HCT116 (cell line): ENCODE measurements at regions not wholly inside any gene's neighbourhood (a gene's known extent, or its start where the extent isn't known, plus 50 kb on each side); places are given as distances from the start of the nearest gene placed in this dataset.

Experiments
- ATAC-seq: fragments of 200-7000 bp; cut with Tn5 transposase; 2 replicates; pipeline ENCODE4 v1.9.1; 2020; ENCODE audit warnings: mild to moderate bottlenecking, moderate library complexity
- BruUV-seq: library from RNA; stranded (reverse); fragments of 400-500 nt; replicated peaks from 2 replicates; lab custom pipeline; 2021; lab: Mats Ljungman, UMichigan
- CTCF ChIA-PET: fragments of 300-600 bp; sonication (Branson Sonifier 250); formaldehyde crosslinking; loops from one replicate; lab custom pipeline; 2021; ENCODE audit warnings: antibody characterized with exemption; lab: Charles Lee
- POLR2A ChIA-PET: fragments of 300-600, 350-600 bp; sonication (Branson Sonifier 250); formaldehyde crosslinking; loops from one replicate; lab custom pipeline; 2021; ENCODE audit warnings: antibody characterized with exemption; lab: Charles Lee
- RAD21 ChIA-PET, 2 experiments: fragments of 300-600 bp; sonication (Branson Sonifier 250); formaldehyde crosslinking; loops; one replicate each; lab custom pipeline; 2023; ENCODE audit warnings: low total read pairs in 2 of 2; ENCODE audit not compliant: uncharacterized antibody in 2 of 2, unreplicated experiment in 2 of 2, low non-redundant PET in 1 of 2; lab: Charles Lee
- DNase-seq: peaks from one replicate; pipeline ENCODE4 v3.0.0-alpha.2; 2010; ENCODE audit warnings: low read depth, low spot score
- H2AFZ ChIP-seq: fragments of 200-600 bp; shearing (Covaris generic), sonication (generic); 2 replicates; pipeline ENCODE4 v1.6.1; 2017; ENCODE audit warnings: low read depth, mixed run types, mixed read lengths, antibody characterized with exemption, low read length; ENCODE audit not compliant: poor library complexity, severe bottlenecking
- H3K27ac ChIP-seq: 2 replicates; pipeline ENCODE4 v1.5.1; 2012; ENCODE audit warnings: low read depth, low read length
- H3K27me3 ChIP-seq: fragments of 200-600 bp; sonication (generic); 2 replicates; pipeline ENCODE4 v1.6.1; 2016; ENCODE audit warnings: mixed run types, low read length, mixed read lengths; ENCODE audit not compliant: insufficient read depth
- H3K36me3 ChIP-seq, 2 experiments: fragments of 200-500 bp in 1 of 2; fragments of 200-600 bp in 1 of 2; sonication (Bioruptor generic) in 1 of 2; sonication (generic) in 1 of 2; 2 replicates each; pipeline versions ENCODE4 v1.5.1 to v1.6.1; 2014 to 2016; ENCODE audit warnings: low read length in 2 of 2, inconsistent platforms in 1 of 2, mixed read lengths in 1 of 2, mixed run types in 1 of 2; ENCODE audit not compliant: insufficient read depth in 2 of 2, control insufficient read depth in 1 of 2
- H3K4me1 ChIP-seq, 2 experiments: fragments of 200-600 bp in 1 of 2; sonication (generic) in 1 of 2; 2 replicates each; pipeline versions ENCODE4 v1.5.1 to v1.6.1; 2012 to 2017; ENCODE audit warnings: low read length in 2 of 2, inconsistent platforms in 1 of 2, mild to moderate bottlenecking in 1 of 2, mixed read lengths in 1 of 2, mixed run types in 1 of 2, moderate library complexity in 1 of 2; ENCODE audit not compliant: insufficient read depth in 2 of 2, control insufficient read depth in 1 of 2
- H3K4me2 ChIP-seq: fragments of 200-600 bp; sonication (generic); 2 replicates; pipeline ENCODE4 v1.6.1; 2017; ENCODE audit warnings: mixed run types, low read length, mixed read lengths
- H3K4me3 ChIP-seq, 2 experiments: fragments of 200-600 bp in 1 of 2; sonication (generic) in 1 of 2; replicated peaks in 1 of 2; 2 replicates each; pipeline ENCODE4 v1.5.1; 2011 to 2016; ENCODE audit warnings: low read length in 2 of 2, control low read depth in 1 of 2, low read depth in 1 of 2, mild to moderate bottlenecking in 1 of 2, mixed read lengths in 1 of 2, mixed run types in 1 of 2
- H3K79me2 ChIP-seq: fragments of 200-600 bp; sonication (generic); 2 replicates; pipeline ENCODE4 v1.6.1; 2017; ENCODE audit warnings: mild to moderate bottlenecking, mixed run types, low read length, moderate library complexity, mixed read lengths; ENCODE audit not compliant: insufficient read depth
- H3K9ac ChIP-seq: fragments of 200-600 bp; sonication (generic); 2 replicates; pipeline ENCODE4 v1.6.1; 2016; ENCODE audit warnings: low read length, mixed read lengths
- H3K9me2 ChIP-seq: fragments of 200-600 bp; sonication (generic), shearing (Covaris generic); 2 replicates; pipeline ENCODE4 v1.6.1; 2017; ENCODE audit warnings: mixed run types, mild to moderate bottlenecking, moderate library complexity; ENCODE audit not compliant: insufficient read depth
- H3K9me3 ChIP-seq, 2 experiments: fragments of 200-500 bp in 1 of 2; fragments of 200-600 bp in 1 of 2; sonication (Bioruptor generic) in 1 of 2; sonication (generic) in 1 of 2; 2 replicates each; pipeline ENCODE4 v1.6.1; 2014 to 2017; ENCODE audit warnings: low read length in 2 of 2, mixed read lengths in 2 of 2, inconsistent platforms in 1 of 2, low read depth in 1 of 2, mild to moderate bottlenecking in 1 of 2, mixed run types in 1 of 2, moderate library complexity in 1 of 2; ENCODE audit not compliant: control insufficient read depth in 1 of 2, insufficient read depth in 1 of 2
- H4K20me1 ChIP-seq: fragments of 200-600 bp; sonication (generic), shearing (Covaris generic); 2 replicates; pipeline ENCODE4 v1.6.1; 2017; ENCODE audit warnings: mixed run types, mild to moderate bottlenecking, moderate library complexity; ENCODE audit not compliant: insufficient read depth
- CBX3 ChIP-seq: IDR thresholded peaks from 2 replicates; pipeline ENCODE4 v1.6.1; 2012; ENCODE audit warnings: low read depth
- CEBPB ChIP-seq: IDR thresholded peaks from 2 replicates; pipeline ENCODE4 v1.6.1; 2012; ENCODE audit warnings: low read depth
- CTCF ChIP-seq, 3 experiments: fragments of 200-600 bp in 1 of 3; sonication (generic) in 1 of 3; IDR thresholded peaks in 2 of 3; conservative IDR thresholded peaks in 1 of 3; 2 replicates each; pipeline ENCODE4 v1.5.1; 2012 to 2017; ENCODE audit warnings: low read depth in 2 of 3, low read length in 2 of 3, antibody characterized with exemption in 1 of 3, borderline replicate concordance in 1 of 3, control low read depth in 1 of 3, mild to moderate bottlenecking in 1 of 3, mixed read lengths in 1 of 3, mixed run types in 1 of 3, moderate library complexity in 1 of 3; ENCODE audit not compliant: insufficient read depth in 1 of 3
- EGR1 ChIP-seq: IDR thresholded peaks from 2 replicates; pipeline ENCODE4 v1.6.1; 2012; ENCODE audit warnings: low read depth
- ELF1 ChIP-seq: IDR thresholded peaks from 2 replicates; pipeline ENCODE4 v1.6.1; 2012; ENCODE audit warnings: low read depth, borderline replicate concordance
- EZH2 ChIP-seq: fragments of 200-600 bp; sonication (generic); IDR thresholded peaks from 2 replicates; pipeline ENCODE4 v1.6.1; 2017; ENCODE audit warnings: antibody characterized with exemption, mixed run types
- EZH2phosphoT487 ChIP-seq: fragments of 200-600 bp; IDR thresholded peaks from 2 replicates; pipeline ENCODE4 v1.6.1; 2018; ENCODE audit warnings: antibody characterized with exemption, borderline replicate concordance
- FOSL1 ChIP-seq: IDR thresholded peaks from 2 replicates; pipeline ENCODE4 v1.6.1; 2012; ENCODE audit warnings: low read depth
- MAX ChIP-seq: IDR thresholded peaks from 2 replicates; pipeline ENCODE4 v1.6.1; 2012
- POLR2AphosphoS5 ChIP-seq: IDR thresholded peaks from 2 replicates; pipeline ENCODE4 v1.6.1; 2011; ENCODE audit warnings: mild to moderate bottlenecking, low read depth, low read length, moderate library complexity
- RAD21 ChIP-seq: IDR thresholded peaks from 2 replicates; pipeline ENCODE4 v1.6.1; 2012; ENCODE audit warnings: low read depth, mild to moderate bottlenecking
- SIN3A ChIP-seq: IDR thresholded peaks from 2 replicates; pipeline ENCODE4 v1.6.1; 2012; ENCODE audit warnings: low read depth
- SRF ChIP-seq: IDR thresholded peaks from 2 replicates; pipeline ENCODE4 v1.6.1; 2012; ENCODE audit warnings: low read depth
- ZFX ChIP-seq: fragments of 450-650 bp; IDR thresholded peaks from 2 replicates; pipeline ENCODE4 v1.6.1; 2017
- intact Hi-C: fragments of 100-400 bp; cut with micrococcal nuclease; formaldehyde crosslinking; loops from 2 replicates; pipeline ENCODE4 v1.10.0; 2022
- TF ChIP-seq, protein P1 (sequence below): IDR thresholded peaks from 2 replicates; pipeline ENCODE4 v1.6.1; 2012; ENCODE audit warnings: low read depth

GRCh38 chr2:66714610-66715009 is 279.7 kb downstream of the MEIS1 start (continued):
- TF ChIP-seq SIN3A = no peak
- no peak for TF ChIP-seq ZFX
- TF ChIP-seq RAD21 = no peak
- TF ChIP-seq CBX3 = no peak
- no peak for TF ChIP-seq EZH2phosphoT487

- RAD21 ChIA-PET = no interaction called here
Observed at GRCh38 chr2:66717218-66717905, 282.4 kb downstream of the MEIS1 start.

GRCh38 chr2:66717973-66718372 is 283.0 kb downstream of the MEIS1 start:
- H3K9me2 ChIP-seq = no peaks in the 10 kb centered on the region
- ChIA-PET POLR2A (no interaction called here), RAD21 (no interaction called here), CTCF (no interaction called here)
- DNase-seq (no peak), ATAC-seq (no peak)
- no peaks in the 10 kb centered on the region for H3K27me3 ChIP-seq
- TF ChIP-seq CEBPB = no peak
- TF ChIP-seq SRF = no peak
- no peak for TF ChIP-seq EZH2
- no peak for TF ChIP-seq ELF1
- no peak for TF ChIP-seq CTCF (IDR thresholded peaks at IDR 0.05 in 2 of 3, conservative IDR thresholded peaks at IDR 0.05 in 1 of 3; ENCODE audit: borderline replicate concordance in 1 of 3, insufficient read depth in 1 of 3, low read depth in 2 of 3, low read length in 2 of 3)
- no peak for TF ChIP-seq FOSL1
- TF ChIP-seq MAX = no peak
- no peak for TF ChIP-seq POLR2AphosphoS5
- TF ChIP-seq, protein P1, sequence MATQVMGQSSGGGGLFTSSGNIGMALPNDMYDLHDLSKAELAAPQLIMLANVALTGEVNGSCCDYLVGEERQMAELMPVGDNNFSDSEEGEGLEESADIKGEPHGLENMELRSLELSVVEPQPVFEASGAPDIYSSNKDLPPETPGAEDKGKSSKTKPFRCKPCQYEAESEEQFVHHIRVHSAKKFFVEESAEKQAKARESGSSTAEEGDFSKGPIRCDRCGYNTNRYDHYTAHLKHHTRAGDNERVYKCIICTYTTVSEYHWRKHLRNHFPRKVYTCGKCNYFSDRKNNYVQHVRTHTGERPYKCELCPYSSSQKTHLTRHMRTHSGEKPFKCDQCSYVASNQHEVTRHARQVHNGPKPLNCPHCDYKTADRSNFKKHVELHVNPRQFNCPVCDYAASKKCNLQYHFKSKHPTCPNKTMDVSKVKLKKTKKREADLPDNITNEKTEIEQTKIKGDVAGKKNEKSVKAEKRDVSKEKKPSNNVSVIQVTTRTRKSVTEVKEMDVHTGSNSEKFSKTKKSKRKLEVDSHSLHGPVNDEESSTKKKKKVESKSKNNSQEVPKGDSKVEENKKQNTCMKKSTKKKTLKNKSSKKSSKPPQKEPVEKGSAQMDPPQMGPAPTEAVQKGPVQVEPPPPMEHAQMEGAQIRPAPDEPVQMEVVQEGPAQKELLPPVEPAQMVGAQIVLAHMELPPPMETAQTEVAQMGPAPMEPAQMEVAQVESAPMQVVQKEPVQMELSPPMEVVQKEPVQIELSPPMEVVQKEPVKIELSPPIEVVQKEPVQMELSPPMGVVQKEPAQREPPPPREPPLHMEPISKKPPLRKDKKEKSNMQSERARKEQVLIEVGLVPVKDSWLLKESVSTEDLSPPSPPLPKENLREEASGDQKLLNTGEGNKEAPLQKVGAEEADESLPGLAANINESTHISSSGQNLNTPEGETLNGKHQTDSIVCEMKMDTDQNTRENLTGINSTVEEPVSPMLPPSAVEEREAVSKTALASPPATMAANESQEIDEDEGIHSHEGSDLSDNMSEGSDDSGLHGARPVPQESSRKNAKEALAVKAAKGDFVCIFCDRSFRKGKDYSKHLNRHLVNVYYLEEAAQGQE = no peak
- H3K27ac ChIP-seq = no peak overlapping the region
- H4K20me1 ChIP-seq = no peaks in the 10 kb centered on the region
- no peak overlapping the region for H3K4me3 ChIP-seq
- no peak overlapping the region for H2AFZ ChIP-seq
- intact Hi-C loops = no loop called here
- no peak overlapping the region for H3K4me2 ChIP-seq
- peaks cover 0 to 7% of the 10 kb centered on the region in 2 experiments; a peak in 1 of 4 replicates for H3K9me3 ChIP-seq
- no peak overlapping the region for H3K9ac ChIP-seq
- no peaks in the 10 kb centered on the region for H3K36me3 ChIP-seq
- BruUV-seq = no TSS peak
- no peaks in the 10 kb centered on the region for H3K79me2 ChIP-seq
- no peaks in the 10 kb centered on the region for H3K4me1 ChIP-seq

More at GRCh38 chr2:66717218-66717905, 282.4 kb downstream of the MEIS1 start:
- no peak overlapping the region for H2AFZ ChIP-seq
- no peaks in the 10 kb centered on the region for H3K27me3 ChIP-seq
- BruUV-seq = no TSS peak
- no peak for TF ChIP-seq EGR1
- no peaks in the 10 kb centered on the region for H3K79me2 ChIP-seq
- no peak overlapping the region for H3K27ac ChIP-seq
- H3K4me2 ChIP-seq = no peak overlapping the region
- H3K9me3 ChIP-seq = peaks cover 0 to 7% of the 10 kb centered on the region in 2 experiments; a peak in 1 of 4 replicates
- ATAC-seq = no peak
- intact Hi-C loops = no loop called here
- H3K9me2 ChIP-seq = no peaks in the 10 kb centered on the region
- H3K9ac ChIP-seq = no peak overlapping the region
- no peak overlapping the region for H3K4me3 ChIP-seq
- DNase-seq = no peak
- ChIA-PET CTCF (no interaction called here), POLR2A (no interaction called here)
- H3K36me3 ChIP-seq = no peaks in the 10 kb centered on the region
- H4K20me1 ChIP-seq = no peaks in the 10 kb centered on the region
- H3K4me1 ChIP-seq = no peaks in the 10 kb centered on the region
